ENCODE measurements at regions not wholly inside any gene's neighbourhood (a gene's known extent, or its start where the extent isn't known, plus 50 kb on each side); places are given as distances from the start of the nearest gene placed in this dataset.

DNA sequence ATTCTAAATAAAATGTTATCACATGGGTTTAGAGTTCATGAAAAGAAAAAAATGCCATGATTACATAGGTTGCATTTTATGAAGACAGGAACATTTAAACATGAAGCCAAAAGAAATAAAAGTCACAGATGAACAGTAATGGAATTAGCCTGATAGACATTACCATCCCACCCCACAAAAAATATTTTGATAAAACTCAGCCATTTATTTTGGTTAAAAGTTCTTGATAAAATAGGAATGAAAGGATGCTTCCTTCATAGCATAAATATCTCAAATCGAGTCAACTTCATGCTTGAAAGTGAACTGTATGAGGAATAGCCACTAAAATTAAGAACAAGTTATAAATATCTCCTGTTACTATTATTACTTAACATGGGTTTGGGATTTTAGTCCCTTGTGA is 101.9 kb upstream of the TMC3 start:
- H3K4me3 ChIP-seq (ENCODE audit: low read length, poor library complexity, severe bottlenecking), result no peak overlapping the region
- H3K79me2 ChIP-seq (ENCODE audit: insufficient read depth, low read length), result no peaks in the 10 kb centered on the region
- H3K36me3 ChIP-seq (ENCODE audit: insufficient read depth, low read length), result no peaks in the 10 kb centered on the region
- no peaks in the 10 kb centered on the region for H4K20me1 ChIP-seq (ENCODE audit: insufficient read depth, low read length, poor library complexity, severe bottlenecking)
- no peak overlapping the region for H3K9ac ChIP-seq (ENCODE audit: low read depth, low read length, poor library complexity, severe bottlenecking)
- H3K27me3 ChIP-seq (ENCODE audit: insufficient read depth, low read length, poor library complexity, severe bottlenecking), result no peaks in the 10 kb centered on the region
- no peaks in the 10 kb centered on the region for H3F3A ChIP-seq (ENCODE audit: low read depth)
- no peak overlapping the region for H2AFZ ChIP-seq (ENCODE audit: low read length)
- H3K9me2 ChIP-seq (replicated peaks; ENCODE audit: low read depth, low read length), result no peaks in the 10 kb centered on the region
- no peaks in the 10 kb centered on the region for H3K4me1 ChIP-seq (ENCODE audit: insufficient read depth, low read length, poor library complexity, severe bottlenecking)
- TF ChIP-seq, protein P1, sequence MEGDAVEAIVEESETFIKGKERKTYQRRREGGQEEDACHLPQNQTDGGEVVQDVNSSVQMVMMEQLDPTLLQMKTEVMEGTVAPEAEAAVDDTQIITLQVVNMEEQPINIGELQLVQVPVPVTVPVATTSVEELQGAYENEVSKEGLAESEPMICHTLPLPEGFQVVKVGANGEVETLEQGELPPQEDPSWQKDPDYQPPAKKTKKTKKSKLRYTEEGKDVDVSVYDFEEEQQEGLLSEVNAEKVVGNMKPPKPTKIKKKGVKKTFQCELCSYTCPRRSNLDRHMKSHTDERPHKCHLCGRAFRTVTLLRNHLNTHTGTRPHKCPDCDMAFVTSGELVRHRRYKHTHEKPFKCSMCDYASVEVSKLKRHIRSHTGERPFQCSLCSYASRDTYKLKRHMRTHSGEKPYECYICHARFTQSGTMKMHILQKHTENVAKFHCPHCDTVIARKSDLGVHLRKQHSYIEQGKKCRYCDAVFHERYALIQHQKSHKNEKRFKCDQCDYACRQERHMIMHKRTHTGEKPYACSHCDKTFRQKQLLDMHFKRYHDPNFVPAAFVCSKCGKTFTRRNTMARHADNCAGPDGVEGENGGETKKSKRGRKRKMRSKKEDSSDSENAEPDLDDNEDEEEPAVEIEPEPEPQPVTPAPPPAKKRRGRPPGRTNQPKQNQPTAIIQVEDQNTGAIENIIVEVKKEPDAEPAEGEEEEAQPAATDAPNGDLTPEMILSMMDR (conservative IDR thresholded peaks at IDR 0.05; ENCODE audit: low read length), result no peak
- no peak for TF ChIP-seq EZH2phosphoT487 (IDR thresholded peaks at IDR 0.05; ENCODE audit: borderline replicate concordance)
- no peaks in the 10 kb centered on the region for H3K9me3 ChIP-seq (ENCODE audit: insufficient read depth, low read depth, low read length)
- no peak overlapping the region for H3K4me2 ChIP-seq (ENCODE audit: low read depth, low read length, poor library complexity, severe bottlenecking)

- Histone ChIP-seq H3K9me3 (ENCODE audit: insufficient read depth, low read depth, low read length) (no peaks in the 10 kb centered on the region), H3K4me3 (ENCODE audit: low read length, poor library complexity, severe bottlenecking) (no peak overlapping the region), H3F3A (ENCODE audit: low read depth) (no peaks in the 10 kb centered on the region), H3K36me3 (ENCODE audit: insufficient read depth, low read length) (no peaks in the 10 kb centered on the region), H2AFZ (ENCODE audit: low read length) (no peak overlapping the region), H3K27me3 (ENCODE audit: insufficient read depth, low read length, poor library complexity, severe bottlenecking) (no peaks in the 10 kb centered on the region), H3K4me2 (ENCODE audit: low read depth, low read length, poor library complexity, severe bottlenecking) (no peak overlapping the region), H3K9me2 (replicated peaks; ENCODE audit: low read depth, low read length) (no peaks in the 10 kb centered on the region), H3K9ac (ENCODE audit: low read depth, low read length, poor library complexity, severe bottlenecking) (no peak overlapping the region), H3K4me1 (ENCODE audit: insufficient read depth, low read length, poor library complexity, severe bottlenecking) (no peaks in the 10 kb centered on the region), H4K20me1 (ENCODE audit: insufficient read depth, low read length, poor library complexity, severe bottlenecking) (no peaks in the 10 kb centered on the region), H3K79me2 (ENCODE audit: insufficient read depth, low read length) (no peaks in the 10 kb centered on the region)
- no peak for TF ChIP-seq EZH2phosphoT487 (IDR thresholded peaks at IDR 0.05; ENCODE audit: borderline replicate concordance)
- TF ChIP-seq, protein P1 (conservative IDR thresholded peaks at IDR 0.05; ENCODE audit: low read length), result no peak
Observed at GRCh38 chr15:81475471-81475870, 101.5 kb upstream of the TMC3 start.

- Histone ChIP-seq H3K4me1 (ENCODE audit: insufficient read depth, low read length, poor library complexity, severe bottlenecking) (no peaks in the 10 kb centered on the region), H3K27me3 (ENCODE audit: insufficient read depth, low read length, poor library complexity, severe bottlenecking) (no peaks in the 10 kb centered on the region), H3F3A (ENCODE audit: low read depth) (no peaks in the 10 kb centered on the region), H3K4me3 (ENCODE audit: low read length, poor library complexity, severe bottlenecking) (no peak overlapping the region), H2AFZ (ENCODE audit: low read length) (no peak overlapping the region), H3K36me3 (ENCODE audit: insufficient read depth, low read length) (no peaks in the 10 kb centered on the region), H3K9me2 (replicated peaks; ENCODE audit: low read depth, low read length) (no peaks in the 10 kb centered on the region), H3K79me2 (ENCODE audit: insufficient read depth, low read length) (no peaks in the 10 kb centered on the region), H3K9ac (ENCODE audit: low read depth, low read length, poor library complexity, severe bottlenecking) (no peak overlapping the region), H3K9me3 (ENCODE audit: insufficient read depth, low read depth, low read length) (no peaks in the 10 kb centered on the region), H4K20me1 (ENCODE audit: insufficient read depth, low read length, poor library complexity, severe bottlenecking) (no peaks in the 10 kb centered on the region), H3K4me2 (ENCODE audit: low read depth, low read length, poor library complexity, severe bottlenecking) (no peak overlapping the region)
- TF ChIP-seq, protein P1 (conservative IDR thresholded peaks at IDR 0.05; ENCODE audit: low read length), result no peak
- no peak for TF ChIP-seq EZH2phosphoT487 (IDR thresholded peaks at IDR 0.05; ENCODE audit: borderline replicate concordance)
Observed at GRCh38 chr15:81473946-81474345, 99.9 kb upstream of the TMC3 start.

Data from Loucy (cell line).